Activated CD4-positive, alpha-beta T cell treated with anti-CD3 and anti-CD28 coated beads, Interleukin-2, Interleukin-6, amounts not matched to agents 100 ng/mL and 50 ng/mL, durations not matched to agents 16 hours and 8 hours (primary cell): ENCODE measurements at regions not wholly inside any gene's neighbourhood (a gene's known extent, or its start where the extent isn't known, plus 50 kb on each side); places are given as distances from the start of the nearest gene placed in this dataset.

Source experiments
- DNase-seq: peaks from one replicate; pipeline ENCODE4 v3.0.0-alpha.2; 2020

- DNase-seq, result no peak
Measured at GRCh38 chr2:187943772-187944369, 347.8 kb upstream of the GULP1 start.

- DNase-seq, result no peak
Measured at GRCh38 chr2:187949859-187950258, 341.8 kb upstream of the GULP1 start.

GRCh38 chr2:187951470-187952218 is 340.0 kb upstream of the GULP1 start:
- DNase-seq, result no peak

- no peak for DNase-seq
Measured at GRCh38 chr2:187956906-187957534, 334.7 kb upstream of the GULP1 start.

GRCh38 chr2:187959821-187960220 is 331.9 kb upstream of the GULP1 start:
- DNase-seq, result no peak

GRCh38 chr2:187962538-187962937 is 329.1 kb upstream of the GULP1 start:
- no peak for DNase-seq

GRCh38 chr2:187964746-187965145 is 326.9 kb upstream of the GULP1 start:
- DNase-seq, result no peak

- no peak for DNase-seq
Measured at GRCh38 chr2:187966924-187967323, 324.8 kb upstream of the GULP1 start.

GRCh38 chr2:187971893-187972292 is 319.8 kb upstream of the GULP1 start:
- no peak for DNase-seq

GRCh38 chr2:187976259-187976985 is 315.3 kb upstream of the GULP1 start:
- no peak for DNase-seq

GRCh38 chr2:187976986-187977333 is 314.7 kb upstream of the GULP1 start:
- no peak for DNase-seq

- DNase-seq, result no peak
Measured at GRCh38 chr2:187978356-187978755, 313.3 kb upstream of the GULP1 start.

GRCh38 chr2:187982668-187983067 is 309.0 kb upstream of the GULP1 start:
- no peak for DNase-seq

GRCh38 chr2:187985195-187985594 is 306.5 kb upstream of the GULP1 start:
- DNase-seq, result no peak

- no peak for DNase-seq
Measured at GRCh38 chr2:187985923-187986322, 305.8 kb upstream of the GULP1 start.

- no peak for DNase-seq
Measured at GRCh38 chr2:187986390-187987105, 305.1 kb upstream of the GULP1 start.

- DNase-seq, result no peak
Measured at GRCh38 chr2:187988348-187988747, 303.3 kb upstream of the GULP1 start.

- DNase-seq, result no peak
Measured at GRCh38 chr2:187989925-187990623, 301.6 kb upstream of the GULP1 start.

GRCh38 chr2:187991389-187991788 is 300.3 kb upstream of the GULP1 start:
- no peak for DNase-seq

GRCh38 chr2:187994464-187995331 is 297.0 kb upstream of the GULP1 start:
- DNase-seq, result no peak

- no peak for DNase-seq
Measured at GRCh38 chr2:187995556-187995955, 296.1 kb upstream of the GULP1 start.
